AG09319 (cell line): ENCODE measurements at regions not wholly inside any gene's neighbourhood (a gene's known extent, or its start where the extent isn't known, plus 50 kb on each side); places are given as distances from the start of the nearest gene placed in this dataset.

Experiments used
- DNase-seq: peaks from one replicate; pipeline ENCODE4 v3.0.0-alpha.2; 2010; ENCODE audit warnings: low read depth; ENCODE audit errors: extremely low read depth
- TF ChIP-seq, protein P1 (sequence below): IDR thresholded peaks from 2 replicates; pipeline ENCODE4 v1.5.1; 2011; ENCODE audit warnings: low read depth, mild to moderate bottlenecking, inconsistent platforms, low read length, moderate library complexity

DNA sequence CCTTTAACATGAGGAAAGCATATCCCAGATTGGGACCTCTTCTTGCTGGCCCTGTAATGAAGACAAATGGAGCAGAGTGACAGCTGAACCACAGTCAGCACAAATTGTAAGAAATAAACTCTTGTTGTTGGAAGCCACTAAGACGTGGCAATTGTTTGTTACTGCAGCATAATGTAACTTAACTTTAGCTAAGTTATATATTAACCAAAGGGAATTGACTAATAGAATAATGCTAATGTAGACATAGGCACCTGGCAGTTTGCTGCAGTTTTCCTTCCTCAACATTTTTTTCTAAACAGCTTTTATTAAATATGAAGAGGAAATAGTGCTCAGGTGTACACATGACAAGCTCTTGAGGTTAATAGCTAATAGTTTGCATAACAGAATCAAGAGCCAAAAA, 300.7 kb upstream of the SLC30A5 start:
- TF ChIP-seq, protein P1, sequence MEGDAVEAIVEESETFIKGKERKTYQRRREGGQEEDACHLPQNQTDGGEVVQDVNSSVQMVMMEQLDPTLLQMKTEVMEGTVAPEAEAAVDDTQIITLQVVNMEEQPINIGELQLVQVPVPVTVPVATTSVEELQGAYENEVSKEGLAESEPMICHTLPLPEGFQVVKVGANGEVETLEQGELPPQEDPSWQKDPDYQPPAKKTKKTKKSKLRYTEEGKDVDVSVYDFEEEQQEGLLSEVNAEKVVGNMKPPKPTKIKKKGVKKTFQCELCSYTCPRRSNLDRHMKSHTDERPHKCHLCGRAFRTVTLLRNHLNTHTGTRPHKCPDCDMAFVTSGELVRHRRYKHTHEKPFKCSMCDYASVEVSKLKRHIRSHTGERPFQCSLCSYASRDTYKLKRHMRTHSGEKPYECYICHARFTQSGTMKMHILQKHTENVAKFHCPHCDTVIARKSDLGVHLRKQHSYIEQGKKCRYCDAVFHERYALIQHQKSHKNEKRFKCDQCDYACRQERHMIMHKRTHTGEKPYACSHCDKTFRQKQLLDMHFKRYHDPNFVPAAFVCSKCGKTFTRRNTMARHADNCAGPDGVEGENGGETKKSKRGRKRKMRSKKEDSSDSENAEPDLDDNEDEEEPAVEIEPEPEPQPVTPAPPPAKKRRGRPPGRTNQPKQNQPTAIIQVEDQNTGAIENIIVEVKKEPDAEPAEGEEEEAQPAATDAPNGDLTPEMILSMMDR = no peak
- DNase-seq = no peak

DNA sequence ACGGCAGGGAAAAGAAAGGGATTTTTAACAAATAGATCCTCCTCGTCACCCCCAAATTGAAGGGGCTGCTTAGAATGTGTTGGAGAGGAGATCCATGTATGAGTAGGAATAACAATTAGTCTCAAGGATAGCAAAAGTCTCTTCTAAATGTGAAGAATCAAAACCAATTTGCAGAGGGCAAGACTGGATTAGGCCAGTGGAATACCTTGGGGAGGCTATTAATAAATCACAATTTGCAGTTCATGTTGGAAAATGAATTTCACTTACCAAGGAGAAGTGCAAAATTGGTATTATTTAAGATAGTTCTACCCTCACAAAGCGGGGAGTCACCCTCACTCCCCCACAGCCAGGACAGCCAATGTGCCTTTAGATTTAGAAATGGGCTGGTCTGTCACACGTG, 299.8 kb upstream of the SLC30A5 start:
- TF ChIP-seq, protein P1 = no peak

DNA sequence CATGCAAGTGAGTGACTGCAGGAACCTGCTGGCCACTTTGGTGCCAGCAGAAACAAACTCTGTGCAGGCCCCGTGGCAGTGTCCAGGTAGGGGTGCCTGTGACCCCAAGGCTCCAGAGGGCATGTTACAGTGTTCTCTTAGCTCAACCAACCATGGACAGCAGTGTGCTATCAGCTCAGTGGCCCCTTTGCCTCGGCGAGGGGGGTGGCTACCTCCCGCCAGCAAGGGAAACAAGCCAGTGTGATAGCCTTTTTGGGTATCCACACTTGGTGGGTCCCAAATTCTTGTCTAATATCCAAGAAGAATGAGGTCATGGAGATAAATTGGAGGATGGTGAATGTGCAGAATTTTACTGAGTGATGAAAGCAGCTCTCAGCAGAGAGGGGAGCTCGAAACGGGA, 298.6 kb upstream of the SLC30A5 start:
- TF ChIP-seq, protein P1 = no peak
- DNase-seq = no peak

More for the DNA sequence above, 299.8 kb upstream of the SLC30A5 start:
- no peak for DNase-seq

DNA sequence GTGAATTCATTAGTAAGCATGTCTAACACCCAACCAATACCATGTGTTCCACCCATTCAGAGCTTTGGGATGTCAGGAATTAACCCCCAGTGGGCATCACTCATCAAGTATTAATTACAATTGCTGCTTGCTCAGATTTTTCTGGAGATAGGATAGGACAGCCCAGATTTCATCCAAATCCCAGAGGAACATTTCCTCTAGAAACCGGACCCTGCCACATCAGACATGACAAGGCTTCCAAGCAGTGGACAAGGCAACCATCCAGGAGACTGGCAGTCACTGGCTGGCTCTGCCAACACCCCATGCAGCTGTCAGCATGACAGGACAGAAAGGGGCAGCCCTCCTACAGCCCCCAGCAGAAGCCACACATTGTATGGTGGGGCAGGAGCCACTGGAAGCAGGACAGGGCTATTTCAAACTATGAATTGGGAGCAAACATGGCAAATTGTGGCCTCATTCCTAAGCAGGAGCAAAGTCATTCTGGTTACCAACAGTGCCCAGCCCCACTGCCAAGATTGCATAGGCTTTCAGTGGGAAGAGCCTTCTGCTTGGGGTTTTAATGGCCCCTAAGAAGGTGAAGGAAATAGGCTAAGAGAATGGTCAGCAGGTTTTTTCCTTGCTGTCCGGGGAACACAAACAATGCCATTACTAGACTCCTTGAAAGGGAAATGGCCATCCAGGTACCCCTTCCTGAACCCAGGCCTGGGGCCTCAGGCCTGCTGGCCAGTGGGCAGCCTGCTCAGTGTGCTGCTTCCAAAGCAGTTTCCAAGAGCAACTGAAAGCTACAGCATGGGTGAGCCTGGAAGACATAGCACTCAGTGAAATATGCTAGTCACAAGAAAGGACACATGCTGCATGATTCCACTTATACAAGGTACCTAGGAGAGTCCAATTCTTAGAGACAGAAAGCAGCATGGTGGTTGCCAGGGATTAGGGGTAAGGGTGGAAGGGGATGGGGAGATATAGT, 294.7 kb upstream of the SLC30A5 start:
- DNase-seq = no peak
- TF ChIP-seq, protein P1 = no peak

DNA sequence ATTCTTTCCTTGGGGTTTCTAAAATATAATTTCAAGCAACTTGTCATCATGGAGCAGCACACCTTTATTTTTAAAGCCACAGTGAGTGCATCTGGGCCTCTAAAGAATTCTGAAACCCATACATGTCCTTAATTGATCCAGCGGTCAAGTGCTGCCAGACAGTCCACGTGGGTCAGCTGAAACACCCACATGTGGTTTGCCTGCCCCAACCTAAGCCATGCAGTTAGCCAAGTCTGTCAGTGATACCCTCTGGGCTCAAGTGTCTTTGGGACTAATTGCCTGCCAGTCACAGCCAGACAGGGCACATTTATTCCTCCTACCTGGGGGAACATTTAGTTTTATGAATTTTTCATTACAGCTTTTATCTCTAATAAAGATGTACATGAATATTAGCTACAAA, 291.4 kb upstream of the SLC30A5 start:
- TF ChIP-seq, protein P1 = no peak

DNA sequence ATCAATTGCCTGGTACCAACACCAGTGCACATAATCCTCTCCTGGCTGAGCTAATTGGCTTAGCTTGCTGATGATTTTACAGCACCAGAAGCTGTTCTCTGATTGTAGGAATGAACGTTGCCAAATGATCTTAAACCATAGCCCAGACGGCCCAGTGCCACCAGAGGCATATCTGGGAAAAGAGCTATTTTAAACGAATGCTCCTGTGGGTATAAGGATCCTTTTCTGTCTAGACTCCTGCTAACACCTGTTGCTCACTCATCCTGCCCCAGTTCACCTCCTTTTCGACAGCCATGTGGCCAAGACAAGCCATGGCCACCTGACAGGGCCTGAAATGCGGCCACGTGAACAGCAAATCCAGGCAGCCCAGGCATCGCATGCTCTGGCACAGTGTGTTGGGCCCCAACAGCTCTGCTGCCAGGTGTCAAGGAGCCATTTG, 289.9 kb upstream of the SLC30A5 start:
- TF ChIP-seq, protein P1 = no peak
- DNase-seq = no peak

More for the DNA sequence above, 291.4 kb upstream of the SLC30A5 start:
- no peak for DNase-seq

DNA sequence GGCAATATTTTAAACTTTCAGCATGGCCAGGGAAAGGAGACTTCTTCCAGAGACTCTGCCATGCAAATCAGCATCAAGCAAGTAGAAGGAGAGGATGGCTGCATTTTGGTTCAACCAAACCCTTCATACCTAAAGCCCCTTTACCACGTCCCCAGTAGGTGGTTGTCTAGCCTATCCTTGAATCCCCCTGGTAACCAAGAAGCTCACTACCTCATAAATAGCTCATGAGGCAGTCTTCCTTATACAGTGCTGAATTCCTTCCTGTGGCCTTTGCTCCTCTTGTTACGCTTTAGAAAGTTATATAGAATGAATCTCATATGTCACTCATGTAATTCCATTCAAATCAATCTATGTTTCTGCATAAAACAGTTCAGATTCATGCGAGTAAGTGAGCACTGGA, 289.5 kb upstream of the SLC30A5 start:
- TF ChIP-seq, protein P1 = no peak
- DNase-seq = no peak
